GM23338 (cell line): ENCODE measurements at regions not wholly inside any gene's neighbourhood (a gene's known extent, or its start where the extent isn't known, plus 50 kb on each side); places are given as distances from the start of the nearest gene placed in this dataset. TPM values are rescaled to one million over a fixed set of nuclear protein-coding genes. Genes with fewer than 3 reads are reported as not detected.

Source experiments
- CREB1 ChIP-seq: fragments of 250-450 bp; sonication (Bioruptor Pico); IDR thresholded peaks from 2 replicates; pipeline ENCODE4 v1.5.0; 2020; ENCODE audit warnings: low read depth, mild to moderate bottlenecking, moderate library complexity
- CTCF ChIP-seq, 2 experiments: fragments of 200-600 bp in 1 of 2; sonication (generic) in 1 of 2; conservative IDR thresholded peaks; 2 replicates each; pipeline versions ENCODE4 v1.5.1 to v1.6.1; 2016 to 2017; ENCODE audit warnings: antibody characterized with exemption in 2 of 2, low read depth in 2 of 2, mild to moderate bottlenecking in 2 of 2, moderate library complexity in 1 of 2
- ETS1 ChIP-seq: IDR thresholded peaks from 2 replicates; pipeline ENCODE4 v1.6.1; 2016; ENCODE audit warnings: antibody characterized with exemption
- EZH2phosphoT487 ChIP-seq: fragments of 200-600 bp; sonication (generic); IDR thresholded peaks from one replicate; pipeline ENCODE4 v1.8.1; 2018; ENCODE audit warnings: antibody characterized with exemption; ENCODE audit not compliant: unreplicated experiment
- ZNF462 ChIP-seq: fragments of 250-450 bp; sonication (Bioruptor Pico); IDR thresholded peaks from 2 replicates; pipeline ENCODE4 v1.5.0; 2020; ENCODE audit warnings: mild to moderate bottlenecking, moderate library complexity
- small RNA-seq: library from RNA; depleted of rRNA; stranded (forward); fragments of <200 nt; gene quantifications from one replicate; pipeline ENCODE3, GENCODE V24; 2014; ENCODE audit warnings: low replicate concordance

GRCh38 chr12:83185241-83185640, 498.5 kb downstream of the TMTC2 start (continued):
- TF ChIP-seq ZNF462 = no peak
- TF ChIP-seq ETS1 = no peak
- no peak for TF ChIP-seq EZH2phosphoT487
- TF ChIP-seq CTCF (conservative IDR thresholded peaks at IDR 0.05; ENCODE audit: low read depth in 2 of 2) = no peak
- no peak for TF ChIP-seq CREB1

Small RNAs in the stretch of these regions (small RNA-seq; reads per million reads assigned to genes)
- not detected for gene RF00334
